Tibial nerve (tissue), 4 donors: ENCODE measurements at regions not wholly inside any gene's neighbourhood (a gene's known extent, or its start where the extent isn't known, plus 50 kb on each side); places are given as distances from the start of the nearest gene placed in this dataset.

ENCODE experiments used
- CTCF ChIP-seq, 5 experiments: fragments of 200-600 bp in 3 of 5; fragments of 450-650 bp in 2 of 5; sonication (generic) in 3 of 5; IDR thresholded peaks; one replicate each; pipeline ENCODE4 v1.5.1; 2016 to 2019; ENCODE audit warnings: antibody characterized with exemption in 5 of 5, mild to moderate bottlenecking in 3 of 5, moderate library complexity in 2 of 5
- EP300 ChIP-seq, 2 donors: sonication (generic); formaldehyde crosslinking; IDR thresholded peaks; one replicate each; pipeline ENCODE4 v1.6.1; 2017; ENCODE audit warnings: antibody characterized with exemption in 2 of 2, mild to moderate bottlenecking in 1 of 2
- POLR2A ChIP-seq, 2 donors: fragments of 450-650 bp; IDR thresholded peaks; one replicate each; pipeline ENCODE4 v1.6.1; 2017; ENCODE audit warnings: antibody characterized with exemption in 2 of 2, mild to moderate bottlenecking in 2 of 2, moderate library complexity in 2 of 2

- TF ChIP-seq POLR2A (IDR thresholded peaks at IDR 0.05) = no peak
- no peak for TF ChIP-seq CTCF (IDR thresholded peaks at IDR 0.05)
- no peak for TF ChIP-seq EP300 (IDR thresholded peaks at IDR 0.05)
Measured at GRCh38 chrY:19307627-19308026, 436.9 kb downstream of the KDM5D start.
